ENCODE measurements at regions not wholly inside any gene's neighbourhood (a gene's known extent, or its start where the extent isn't known, plus 50 kb on each side); places are given as distances from the start of the nearest gene placed in this dataset.

GRCh38 chr9:30103647-30104394 is 2280.6 kb upstream of the ACO1 start:
- TF ChIP-seq, protein P1, sequence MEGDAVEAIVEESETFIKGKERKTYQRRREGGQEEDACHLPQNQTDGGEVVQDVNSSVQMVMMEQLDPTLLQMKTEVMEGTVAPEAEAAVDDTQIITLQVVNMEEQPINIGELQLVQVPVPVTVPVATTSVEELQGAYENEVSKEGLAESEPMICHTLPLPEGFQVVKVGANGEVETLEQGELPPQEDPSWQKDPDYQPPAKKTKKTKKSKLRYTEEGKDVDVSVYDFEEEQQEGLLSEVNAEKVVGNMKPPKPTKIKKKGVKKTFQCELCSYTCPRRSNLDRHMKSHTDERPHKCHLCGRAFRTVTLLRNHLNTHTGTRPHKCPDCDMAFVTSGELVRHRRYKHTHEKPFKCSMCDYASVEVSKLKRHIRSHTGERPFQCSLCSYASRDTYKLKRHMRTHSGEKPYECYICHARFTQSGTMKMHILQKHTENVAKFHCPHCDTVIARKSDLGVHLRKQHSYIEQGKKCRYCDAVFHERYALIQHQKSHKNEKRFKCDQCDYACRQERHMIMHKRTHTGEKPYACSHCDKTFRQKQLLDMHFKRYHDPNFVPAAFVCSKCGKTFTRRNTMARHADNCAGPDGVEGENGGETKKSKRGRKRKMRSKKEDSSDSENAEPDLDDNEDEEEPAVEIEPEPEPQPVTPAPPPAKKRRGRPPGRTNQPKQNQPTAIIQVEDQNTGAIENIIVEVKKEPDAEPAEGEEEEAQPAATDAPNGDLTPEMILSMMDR (IDR thresholded peaks at IDR 0.05) = no peak
- TF ChIP-seq EZH2 (IDR thresholded peaks at IDR 0.05) = no peak

All from neural progenitor cell (in vitro differentiated cells).